Liver (tissue), 3 donors: ENCODE measurements at regions not wholly inside any gene's neighbourhood (a gene's known extent, or its start where the extent isn't known, plus 50 kb on each side); places are given as distances from the start of the nearest gene placed in this dataset.

Source experiments
- CTCF ChIP-seq: fragments of 150-350 bp; IDR thresholded peaks from 2 replicates; pipeline ENCODE4 v1.5.1; 2017; ENCODE audit warnings: improper control_type of control experiment, low read depth, low read length; ENCODE audit not compliant: missing input control
- EGR1 ChIP-seq, 2 donors: IDR thresholded peaks; 2 replicates each; pipeline ENCODE4 v1.6.1; 2016 to 2018; ENCODE audit warnings: antibody characterized with exemption in 2 of 2, low read depth in 2 of 2
- FOXA1 ChIP-seq: IDR thresholded peaks from 2 replicates; pipeline ENCODE4 v1.6.1; 2016; ENCODE audit warnings: antibody characterized with exemption
- GABPA ChIP-seq, 2 donors: IDR thresholded peaks in 1 of 2; conservative IDR thresholded peaks in 1 of 2; 2 replicates each; pipeline ENCODE4 v1.6.1; 2016; ENCODE audit warnings: antibody characterized with exemption in 2 of 2, mild to moderate bottlenecking in 1 of 2, moderate library complexity in 1 of 2
- HNF4G ChIP-seq: IDR thresholded peaks from 2 replicates; pipeline ENCODE4 v1.6.1; 2016; ENCODE audit warnings: antibody characterized with exemption
- JUND ChIP-seq, 2 donors: IDR thresholded peaks; 2 replicates each; pipeline ENCODE4 v1.6.1; 2016; ENCODE audit warnings: antibody characterized with exemption in 2 of 2
- MAX ChIP-seq: IDR thresholded peaks from 2 replicates; pipeline ENCODE4 v1.6.1; 2016; ENCODE audit warnings: antibody characterized with exemption
- RAD21 ChIP-seq, 2 donors: IDR thresholded peaks; 2 replicates each; pipeline ENCODE4 v1.6.1; 2016; ENCODE audit warnings: antibody characterized with exemption in 2 of 2, mild to moderate bottlenecking in 2 of 2
- TAF1 ChIP-seq: conservative IDR thresholded peaks from 2 replicates; pipeline ENCODE4 v1.6.1; 2016; ENCODE audit warnings: antibody characterized with exemption, mild to moderate bottlenecking
- YY1 ChIP-seq: IDR thresholded peaks from 2 replicates; pipeline ENCODE4 v1.6.1; 2016; ENCODE audit warnings: antibody characterized with exemption, mild to moderate bottlenecking
- TF ChIP-seq, protein P1 (sequence below): IDR thresholded peaks from 2 replicates; pipeline ENCODE4 v1.6.1; 2016; ENCODE audit warnings: antibody characterized with exemption, mild to moderate bottlenecking
- donor health status: healthy.
- donor health status: healthy.

DNA sequence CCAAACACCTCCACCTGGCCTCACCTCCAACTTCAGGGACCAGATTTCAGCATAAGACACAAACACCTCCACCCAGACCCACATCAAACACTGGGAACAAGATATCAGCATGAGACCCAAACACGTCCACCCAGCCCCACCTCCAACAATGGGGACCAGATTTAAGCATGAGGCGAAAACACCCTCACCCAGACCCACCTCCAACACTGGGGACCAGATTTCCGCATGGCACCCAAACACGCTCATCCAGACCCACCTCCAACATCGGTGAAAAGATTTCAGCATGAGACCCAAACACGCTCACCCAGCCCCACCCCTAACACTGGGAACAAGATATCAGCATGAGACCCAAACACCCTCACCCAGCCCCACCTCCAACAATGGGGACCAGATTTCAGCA is 210.0 kb downstream of the ASMT start:
- TF ChIP-seq CTCF (no peak), GABPA (IDR thresholded peaks at IDR 0.05 in 1 of 2, conservative IDR thresholded peaks at IDR 0.05 in 1 of 2) (no peak), JUND (IDR thresholded peaks at IDR 0.05) (no peak), TAF1 (no peak), MAX (no peak), HNF4G (no peak), FOXA1 (no peak), RAD21 (IDR thresholded peaks at IDR 0.05) (no peak), YY1 (no peak), EGR1 (IDR thresholded peaks at IDR 0.05; ENCODE audit: low read depth in 2 of 2) (no peak)
- TF ChIP-seq, protein P1, sequence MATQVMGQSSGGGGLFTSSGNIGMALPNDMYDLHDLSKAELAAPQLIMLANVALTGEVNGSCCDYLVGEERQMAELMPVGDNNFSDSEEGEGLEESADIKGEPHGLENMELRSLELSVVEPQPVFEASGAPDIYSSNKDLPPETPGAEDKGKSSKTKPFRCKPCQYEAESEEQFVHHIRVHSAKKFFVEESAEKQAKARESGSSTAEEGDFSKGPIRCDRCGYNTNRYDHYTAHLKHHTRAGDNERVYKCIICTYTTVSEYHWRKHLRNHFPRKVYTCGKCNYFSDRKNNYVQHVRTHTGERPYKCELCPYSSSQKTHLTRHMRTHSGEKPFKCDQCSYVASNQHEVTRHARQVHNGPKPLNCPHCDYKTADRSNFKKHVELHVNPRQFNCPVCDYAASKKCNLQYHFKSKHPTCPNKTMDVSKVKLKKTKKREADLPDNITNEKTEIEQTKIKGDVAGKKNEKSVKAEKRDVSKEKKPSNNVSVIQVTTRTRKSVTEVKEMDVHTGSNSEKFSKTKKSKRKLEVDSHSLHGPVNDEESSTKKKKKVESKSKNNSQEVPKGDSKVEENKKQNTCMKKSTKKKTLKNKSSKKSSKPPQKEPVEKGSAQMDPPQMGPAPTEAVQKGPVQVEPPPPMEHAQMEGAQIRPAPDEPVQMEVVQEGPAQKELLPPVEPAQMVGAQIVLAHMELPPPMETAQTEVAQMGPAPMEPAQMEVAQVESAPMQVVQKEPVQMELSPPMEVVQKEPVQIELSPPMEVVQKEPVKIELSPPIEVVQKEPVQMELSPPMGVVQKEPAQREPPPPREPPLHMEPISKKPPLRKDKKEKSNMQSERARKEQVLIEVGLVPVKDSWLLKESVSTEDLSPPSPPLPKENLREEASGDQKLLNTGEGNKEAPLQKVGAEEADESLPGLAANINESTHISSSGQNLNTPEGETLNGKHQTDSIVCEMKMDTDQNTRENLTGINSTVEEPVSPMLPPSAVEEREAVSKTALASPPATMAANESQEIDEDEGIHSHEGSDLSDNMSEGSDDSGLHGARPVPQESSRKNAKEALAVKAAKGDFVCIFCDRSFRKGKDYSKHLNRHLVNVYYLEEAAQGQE = no peak
